ENCODE measurements at regions not wholly inside any gene's neighbourhood (a gene's known extent, or its start where the extent isn't known, plus 50 kb on each side); places are given as distances from the start of the nearest gene placed in this dataset.

DNA sequence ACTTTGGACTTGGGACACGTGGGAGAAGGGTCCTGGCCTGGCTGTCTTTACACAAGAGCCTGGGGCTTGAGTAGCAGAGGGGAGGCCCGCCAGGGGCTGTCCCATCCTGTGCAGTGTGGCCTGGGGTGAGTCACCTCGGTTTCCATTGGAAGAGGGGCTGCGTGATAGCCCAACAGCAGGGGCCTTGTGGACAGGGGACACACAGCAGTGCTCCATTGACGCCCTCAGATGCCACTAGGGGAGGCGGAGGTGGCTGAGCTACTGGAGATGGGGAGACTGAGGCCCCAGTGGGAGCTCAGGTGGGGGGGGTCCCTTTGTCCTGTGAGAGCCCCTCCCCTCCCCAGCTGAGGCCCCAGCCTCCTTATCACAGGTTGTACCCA is 50.0 kb upstream of the RNU6ATAC start:
- DNase-seq: no peak

DNA sequence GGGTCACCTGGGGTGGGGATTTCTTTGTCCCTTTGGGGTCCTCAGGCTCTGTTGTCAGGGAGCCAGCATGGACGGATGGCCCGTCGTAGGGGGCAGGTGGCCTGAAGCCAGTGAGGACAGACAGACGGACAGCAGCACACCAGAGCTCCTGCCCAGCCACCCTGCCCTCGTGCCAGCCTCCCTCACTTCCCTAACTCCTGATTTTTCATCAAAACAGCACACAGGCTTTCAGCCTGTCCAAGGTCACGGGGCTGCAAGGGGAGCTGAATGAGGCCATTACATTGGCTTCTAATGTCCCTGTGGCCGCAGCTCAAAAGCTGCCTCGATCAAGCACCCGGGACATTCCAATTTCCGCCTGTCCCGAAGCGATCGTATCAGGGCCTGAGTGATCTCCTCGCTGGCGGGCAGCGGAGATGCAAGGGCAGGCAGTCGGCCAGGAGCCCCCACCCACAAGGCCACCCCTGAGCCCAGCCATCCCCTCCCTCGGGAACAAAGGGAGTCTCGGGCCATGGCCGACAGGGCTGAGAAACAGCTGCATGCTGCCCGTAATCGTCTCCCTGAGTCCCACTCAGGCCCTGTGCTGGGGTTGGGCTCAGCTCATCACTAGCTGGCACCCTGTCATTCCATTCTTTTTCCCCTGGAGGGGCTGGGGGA is 50.5 kb upstream of the RNU6ATAC start:
- DNase-seq: no peak

DNA sequence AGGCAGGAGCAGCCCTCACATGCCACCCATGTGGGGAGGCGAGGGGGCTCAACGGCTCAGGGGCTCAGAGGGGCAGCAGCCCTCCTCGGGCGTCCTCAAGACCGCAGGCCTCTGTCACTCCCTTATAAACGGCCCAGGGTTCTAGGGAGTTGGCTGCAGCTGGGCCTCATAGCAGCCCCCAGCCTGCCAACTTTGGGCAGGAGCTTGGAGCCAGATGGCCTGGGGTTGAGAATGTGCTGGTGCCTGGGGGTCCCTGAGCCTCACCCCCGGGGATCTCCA is 51.0 kb upstream of the RNU6ATAC start:
- DNase-seq: no peak

- DNase-seq: peak; percentile 78
These were observed 51.5 kb upstream of the RNU6ATAC start for GRCh38 chr9:134215699-134216448.

GRCh38 chr9:134216449-134216951 is 52.1 kb upstream of the RNU6ATAC start:
- no peak for DNase-seq

GRCh38 chr9:134216961-134217360 is 52.6 kb upstream of the RNU6ATAC start:
- no peak for DNase-seq

DNA sequence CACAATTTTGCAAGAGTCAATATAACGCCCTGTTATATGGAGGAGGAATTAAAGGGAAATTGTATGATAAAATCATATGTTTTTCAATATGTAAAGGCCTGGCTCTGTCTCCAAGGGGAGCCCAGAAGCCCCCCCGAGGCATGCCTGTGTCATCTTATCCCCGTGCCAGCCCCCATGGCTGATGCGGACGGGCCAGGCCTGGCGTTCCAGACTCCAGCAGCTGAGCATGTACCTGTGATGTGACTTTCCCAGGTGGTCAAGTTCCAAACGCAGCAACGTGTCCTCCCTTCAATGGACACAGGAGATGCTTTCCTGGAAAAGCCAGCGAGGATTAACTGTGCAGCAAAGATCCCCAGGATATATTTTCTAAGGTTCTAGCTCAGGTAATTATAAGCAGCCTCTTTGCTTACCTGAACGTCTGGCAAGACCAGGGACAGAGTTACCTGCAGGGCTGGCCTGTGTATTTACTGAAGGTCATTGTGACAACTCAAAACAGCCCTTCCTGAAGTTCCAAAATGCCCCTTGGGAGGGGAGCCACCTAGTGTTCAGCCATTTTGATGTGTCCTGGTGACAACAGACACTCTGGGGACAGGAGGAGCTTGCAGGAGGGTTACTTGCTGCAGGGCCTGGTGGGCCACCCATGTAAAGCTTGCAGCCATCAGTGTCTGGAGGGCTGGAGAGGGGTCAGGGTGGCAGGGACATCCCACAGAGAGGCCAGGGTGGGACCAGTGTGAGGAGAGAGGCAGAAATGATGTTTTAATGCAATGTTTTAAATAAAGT is 53.3 kb upstream of the RNU6ATAC start:
- DNase-seq: peak; percentile 20

- no peak for DNase-seq
These were observed 53.9 kb upstream of the RNU6ATAC start for GRCh38 chr9:134218230-134218629.

DNA sequence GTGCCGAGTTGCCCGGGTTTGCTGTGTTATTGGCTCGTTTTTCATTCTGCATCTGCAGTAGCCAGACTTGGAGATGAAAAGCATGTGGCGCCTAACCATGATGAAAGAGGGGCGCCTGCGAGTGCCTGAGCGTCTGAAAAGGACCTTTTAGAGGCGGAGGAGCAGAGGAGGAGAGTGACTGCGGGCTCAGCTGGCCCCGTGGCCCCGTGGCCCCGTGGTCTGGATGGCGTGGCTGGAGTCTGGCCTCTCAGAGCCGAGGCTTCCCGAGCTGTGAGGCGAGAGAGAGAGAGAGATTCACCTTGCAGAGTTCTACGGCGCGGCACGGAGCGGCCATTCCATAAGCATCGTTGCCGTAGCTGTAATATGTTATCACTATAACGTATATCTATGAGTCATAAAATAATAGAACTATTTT is 55.3 kb upstream of the RNU6ATAC start:
- DNase-seq: no peak

GRCh38 chr9:134220311-134220710 is 55.9 kb upstream of the RNU6ATAC start:
- DNase-seq: no peak

DNA sequence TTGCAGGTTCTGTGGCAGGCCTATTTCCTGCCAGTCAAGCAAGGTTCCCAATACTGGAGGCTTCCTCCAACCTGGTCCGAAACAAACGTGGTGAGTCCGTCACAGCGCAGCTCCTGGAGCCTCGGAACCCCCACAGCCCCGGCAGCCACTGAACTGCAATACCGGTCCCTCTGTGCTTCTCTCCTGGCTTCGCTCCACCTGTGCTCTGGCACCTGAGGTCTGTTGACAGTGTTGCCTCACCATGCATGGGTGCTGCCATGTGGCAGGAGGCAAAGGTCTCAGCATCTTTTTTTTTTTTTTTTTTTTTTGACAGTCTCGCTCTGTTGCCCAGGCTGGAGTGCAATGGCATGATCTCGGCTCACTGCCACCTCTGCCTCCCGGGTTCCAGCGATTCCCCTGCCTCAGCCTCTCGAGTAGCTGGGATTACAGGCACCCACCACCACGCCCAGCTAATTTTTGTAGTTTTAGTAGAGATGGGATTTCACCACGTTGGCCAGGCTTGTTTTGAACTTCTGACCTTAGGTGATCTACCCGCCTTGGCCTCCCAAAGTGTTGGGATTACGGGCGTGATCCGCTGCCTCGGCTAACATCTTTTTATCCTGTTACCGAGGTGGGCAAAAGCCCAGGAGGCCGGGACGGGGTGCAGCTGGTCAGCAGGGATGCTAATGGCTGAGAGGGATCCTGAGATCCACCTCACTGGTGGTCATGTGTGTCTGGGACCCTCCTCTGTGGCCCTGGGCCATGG is 57.1 kb upstream of the RNU6ATAC start:
- no peak for DNase-seq

DNA sequence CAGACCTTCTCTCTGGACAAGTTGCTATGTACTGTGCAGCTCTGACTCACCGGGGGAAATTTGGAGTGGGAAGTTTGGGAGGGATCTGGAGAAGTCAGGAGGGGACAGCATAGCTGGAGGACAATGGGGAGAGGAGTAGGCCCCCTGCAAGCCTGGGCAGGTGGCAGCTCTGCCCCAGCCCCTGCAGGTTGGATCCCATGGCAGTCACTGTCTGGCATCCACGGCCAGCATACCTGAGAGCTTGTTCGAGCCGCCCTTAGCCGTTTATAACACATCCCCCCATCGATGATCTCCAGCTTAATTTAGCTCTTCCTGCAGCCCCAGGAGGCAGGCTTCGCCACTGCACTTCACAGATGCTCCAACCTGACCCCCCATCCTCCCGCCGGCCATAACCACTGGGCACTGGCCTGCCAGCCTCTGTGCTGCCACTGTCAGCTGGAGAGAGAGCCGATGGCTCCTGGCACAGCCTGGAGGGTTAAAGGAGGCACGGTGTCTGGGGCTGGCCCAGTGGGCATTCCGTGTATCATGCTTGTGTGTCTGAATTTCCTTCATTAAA is 57.7 kb upstream of the RNU6ATAC start:
- no peak for DNase-seq

- no peak for DNase-seq
These were observed 58.7 kb upstream of the RNU6ATAC start for GRCh38 chr9:134223091-134223490.

GRCh38 chr9:134223591-134224122 is 59.3 kb upstream of the RNU6ATAC start:
- DNase-seq: no peak

- no peak for DNase-seq
These were observed 59.8 kb upstream of the RNU6ATAC start for GRCh38 chr9:134224127-134224526.

DNA sequence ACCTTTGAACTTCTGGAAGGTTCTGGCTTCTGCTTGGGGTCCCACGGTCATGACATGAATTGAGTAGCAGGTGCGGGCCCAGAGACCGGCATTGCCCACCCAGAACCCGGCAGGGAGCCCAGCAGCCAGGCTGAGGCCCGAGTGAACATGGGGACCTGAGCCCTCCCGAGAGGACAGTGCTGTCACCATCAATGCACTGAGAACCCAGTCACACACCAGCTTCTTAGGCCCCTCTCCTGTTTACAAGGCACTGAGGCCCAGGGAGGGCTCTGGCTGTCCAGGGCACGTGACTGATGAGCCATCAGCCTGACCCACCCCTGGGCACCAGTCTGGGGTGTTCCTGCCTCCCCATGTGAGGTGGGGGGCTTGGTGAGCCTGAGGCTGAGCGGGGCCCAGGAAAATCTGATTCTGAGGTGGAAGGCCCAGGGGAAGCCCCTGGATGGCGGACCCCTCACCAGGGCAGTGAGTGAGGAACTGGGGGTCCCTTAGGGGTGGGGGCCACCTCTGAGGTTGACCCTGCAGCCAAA is 60.3 kb upstream of the RNU6ATAC start:
- no peak for DNase-seq

GRCh38 chr9:134225186-134225585 is 60.8 kb upstream of the RNU6ATAC start:
- DNase-seq: no peak

- no peak for DNase-seq
These were observed 61.5 kb upstream of the RNU6ATAC start for GRCh38 chr9:134225816-134226215.

- DNase-seq: no peak
These were observed 62.0 kb upstream of the RNU6ATAC start for GRCh38 chr9:134226221-134226930.

DNA sequence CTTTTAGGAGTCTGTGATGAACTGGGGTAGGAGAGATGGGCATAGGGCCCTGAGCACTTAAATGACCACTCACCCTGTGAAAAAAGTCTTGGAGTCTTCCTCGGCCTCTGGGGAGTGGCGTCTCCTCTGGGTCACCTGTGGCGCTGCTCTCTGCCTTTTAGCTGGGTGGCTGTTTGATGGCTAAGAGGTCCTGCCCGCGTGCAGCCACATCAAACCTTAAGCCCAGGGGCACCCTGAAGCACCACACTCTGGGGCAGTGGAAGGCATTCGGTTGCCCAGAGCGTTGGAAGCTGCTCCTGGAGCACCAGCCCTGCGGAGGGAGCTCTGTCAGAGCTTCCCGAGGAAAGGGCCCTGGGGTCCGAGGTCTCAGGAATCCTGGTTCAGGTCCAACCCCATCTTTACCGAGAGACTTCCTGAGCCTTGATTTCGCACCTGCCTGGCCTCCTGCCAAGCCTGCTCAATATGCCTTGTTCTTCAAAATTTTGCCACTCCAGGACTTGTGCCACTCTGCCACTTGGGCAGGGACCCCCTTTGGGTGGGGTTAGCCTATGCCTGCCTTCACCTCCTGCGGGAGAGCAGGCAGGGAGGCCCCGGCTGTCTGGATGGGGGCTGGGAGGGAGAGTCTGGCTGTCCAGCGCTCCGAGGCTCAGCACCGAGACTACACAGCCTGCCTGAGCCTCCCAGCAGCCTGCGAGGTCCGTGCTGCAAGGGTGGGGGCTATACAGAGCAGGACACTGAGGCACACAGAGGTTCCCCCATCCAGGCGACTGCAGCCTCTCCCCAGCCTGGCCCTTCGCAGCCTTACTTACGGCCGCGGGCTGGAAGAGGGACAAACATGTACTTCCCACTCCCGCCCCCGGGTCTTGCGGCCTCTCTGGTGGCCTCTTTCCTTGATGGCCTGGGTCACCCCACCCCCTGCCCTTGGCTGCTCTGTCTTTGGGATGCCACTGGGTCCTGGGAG is 63.4 kb upstream of the RNU6ATAC start:
- no peak for DNase-seq

Measured in SHP77 treated with DMSO at 0.1 percent for 48 hours (cell line).